SK-N-SH (cell line): ENCODE measurements at regions not wholly inside any gene's neighbourhood (a gene's known extent, or its start where the extent isn't known, plus 50 kb on each side); places are given as distances from the start of the nearest gene placed in this dataset.

ENCODE experiments used
- CTCF ChIA-PET: fragments of 300-600, 350-600 bp; formaldehyde crosslinking; extraction: SDS; loops from one replicate; lab custom pipeline; 2021; lab: Yijun Ruan, JAX
- POLR2A ChIA-PET: fragments of 350-600 bp; sonication (Branson Sonifier 250); formaldehyde crosslinking; extraction: SDS; loops from one replicate; lab custom pipeline; 2020; ENCODE audit warnings: antibody characterized with exemption, inconsistent platforms; lab: Yijun Ruan, JAX
- DNase-seq: peaks from one replicate; pipeline ENCODE4 v3.0.0; 2012
- H2AFZ ChIP-seq: fragments of 200-600 bp; sonication (generic); 2 replicates; pipeline ENCODE4 v1.8.1; 2016; ENCODE audit warnings: antibody characterized with exemption, mild to moderate bottlenecking, low read depth
- H3F3A ChIP-seq: fragments of 200-600 bp; sonication (generic); replicated peaks from 2 replicates; pipeline ENCODE3; 2016; ENCODE audit warnings: antibody characterized with exemption, mild to moderate bottlenecking; ENCODE audit not compliant: insufficient read depth
- H3K27ac ChIP-seq, 2 experiments: fragments of 200-500 bp in 1 of 2; fragments of 200-600 bp in 1 of 2; sonication (Bioruptor generic) in 1 of 2; sonication (generic), shearing (Covaris generic) in 1 of 2; 2 replicates each; pipeline versions ENCODE4 v1.5.1 to v1.6.1; 2014 to 2016; ENCODE audit warnings: low read depth in 2 of 2, inconsistent platforms in 1 of 2, low read length in 1 of 2, mild to moderate bottlenecking in 1 of 2, mixed read lengths in 1 of 2
- H3K27me3 ChIP-seq: fragments of 200-600 bp; sonication (generic), shearing (Covaris generic); 2 replicates; pipeline ENCODE4 v1.6.1; 2016; ENCODE audit warnings: mixed run types; ENCODE audit not compliant: insufficient read depth
- H3K36me3 ChIP-seq, 2 experiments: fragments of 200-500 bp in 1 of 2; fragments of 200-600 bp in 1 of 2; sonication (Bioruptor generic) in 1 of 2; sonication (generic) in 1 of 2; replicated peaks in 1 of 2; 2 replicates each; pipeline versions ENCODE3 to v1.5.1; 2014 to 2016; ENCODE audit warnings: low read length in 1 of 2, mild to moderate bottlenecking in 1 of 2; ENCODE audit not compliant: insufficient read depth in 2 of 2, control insufficient read depth in 1 of 2
- H3K4me1 ChIP-seq, 2 experiments: fragments of 200-500 bp in 1 of 2; fragments of 200-600 bp in 1 of 2; sonication (Bioruptor generic) in 1 of 2; sonication (generic), shearing (Covaris generic) in 1 of 2; 2 replicates each; pipeline versions ENCODE4 v1.5.1 to v1.6.1; 2014 to 2016; ENCODE audit warnings: low read depth in 1 of 2, low read length in 1 of 2, mixed run types in 1 of 2; ENCODE audit not compliant: insufficient read depth in 2 of 2, control insufficient read depth in 1 of 2
- H3K4me2 ChIP-seq: fragments of 200-600 bp; sonication (generic), shearing (Covaris generic); 2 replicates; pipeline ENCODE4 v1.6.1; 2017; ENCODE audit warnings: mixed run types
- H3K4me3 ChIP-seq, 2 experiments: fragments of 200-500 bp in 1 of 2; fragments of 200-600 bp in 1 of 2; sonication (Bioruptor generic) in 1 of 2; sonication (generic), shearing (Covaris generic) in 1 of 2; 2 replicates each; pipeline versions ENCODE4 v1.5.1 to v1.8.1; 2014 to 2016; ENCODE audit warnings: low read depth in 2 of 2, inconsistent platforms in 1 of 2, low read length in 1 of 2, mild to moderate bottlenecking in 1 of 2, mixed read lengths in 1 of 2, moderate library complexity in 1 of 2
- H3K79me2 ChIP-seq: fragments of 200-600 bp; sonication (generic); 2 replicates; pipeline ENCODE4 v1.8.1; 2017; ENCODE audit warnings: mild to moderate bottlenecking; ENCODE audit not compliant: insufficient read depth
- H3K9ac ChIP-seq: fragments of 200-600 bp; sonication (generic); 2 replicates; pipeline ENCODE4 v1.6.1; 2017; ENCODE audit warnings: mixed run types
- H3K9me2 ChIP-seq: fragments of 200-600 bp; sonication (generic); 2 replicates; pipeline ENCODE4 v1.6.1; 2017; ENCODE audit warnings: mixed run types
- H3K9me3 ChIP-seq: fragments of 200-600 bp; sonication (generic); 2 replicates; pipeline ENCODE4 v1.6.1; 2017; ENCODE audit warnings: mixed run types, mild to moderate bottlenecking, moderate library complexity
- H4K20me1 ChIP-seq: fragments of 200-600 bp; sonication (generic); 2 replicates; pipeline ENCODE4 v1.6.1; 2017; ENCODE audit warnings: mild to moderate bottlenecking, mixed run types; ENCODE audit not compliant: insufficient read depth
- CTCF ChIP-seq: fragments of 200-600 bp; sonication (generic); IDR thresholded peaks from 2 replicates; pipeline ENCODE4 v1.6.1; 2017; ENCODE audit warnings: antibody characterized with exemption, mild to moderate bottlenecking, moderate library complexity
- ELF1 ChIP-seq: IDR thresholded peaks from 2 replicates; pipeline ENCODE4 v1.4.0; 2012
- EZH2phosphoT487 ChIP-seq: fragments of 200-600 bp; sonication (generic); IDR thresholded peaks from 2 replicates; pipeline ENCODE4 v1.6.1; 2017; ENCODE audit warnings: low read depth, mixed run types, mild to moderate bottlenecking, antibody characterized with exemption, moderate library complexity, borderline replicate concordance
- FOSL2 ChIP-seq: IDR thresholded peaks from 2 replicates; pipeline ENCODE4 v1.4.0; 2012; ENCODE audit warnings: low read depth, mild to moderate bottlenecking, moderate library complexity, borderline replicate concordance
- FOXJ3 ChIP-seq: sonication (generic); formaldehyde crosslinking; IDR thresholded peaks from 2 replicates; pipeline ENCODE4 v1.5.1; 2020; ENCODE audit warnings: mild to moderate bottlenecking, missing genetic modification reagents
- GABPA ChIP-seq: IDR thresholded peaks from 2 replicates; pipeline ENCODE4 v1.4.0; 2012; ENCODE audit warnings: low read depth, mild to moderate bottlenecking
- GATA2 ChIP-seq: sonication (generic); formaldehyde crosslinking; IDR thresholded peaks from 2 replicates; pipeline ENCODE4 v1.5.0; 2020; ENCODE audit warnings: mild to moderate bottlenecking, missing genetic modification reagents
- IRF3 ChIP-seq: fragments of 150-350 bp; IDR thresholded peaks from 2 replicates; pipeline ENCODE4 v1.6.1; 2016; ENCODE audit warnings: mild to moderate bottlenecking, low read depth, low read length
- MEF2A ChIP-seq: IDR thresholded peaks from 2 replicates; pipeline ENCODE4 v1.4.0; 2012; ENCODE audit warnings: low read depth, borderline replicate concordance
- MXI1 ChIP-seq: IDR thresholded peaks from 2 replicates; pipeline ENCODE4 v1.6.1; 2012; ENCODE audit warnings: mild to moderate bottlenecking, low read depth, low read length, improper control_type of control experiment
- NFIC ChIP-seq: IDR thresholded peaks from 2 replicates; pipeline ENCODE4 v1.4.0; 2012; ENCODE audit warnings: borderline replicate concordance
- RAD21 ChIP-seq: IDR thresholded peaks from 2 replicates; pipeline ENCODE4 v1.6.1; 2012; ENCODE audit warnings: mild to moderate bottlenecking, low read length
- TCF12 ChIP-seq: IDR thresholded peaks from 2 replicates; pipeline ENCODE4 v1.4.0; 2012
- TEAD4 ChIP-seq: IDR thresholded peaks from 2 replicates; pipeline ENCODE4 v1.4.0; 2012; ENCODE audit warnings: mild to moderate bottlenecking, borderline replicate concordance; ENCODE audit not compliant: insufficient read depth
- WGBS: methylation state at CpG from one replicate; pipeline ENCODE4 v1.1.6; 2017; ENCODE audit warnings: low lambda C conversion rate; 5-methylcytosine and 5-hydroxymethylcytosine counted together

- Histone ChIP-seq H3K79me2 (no peaks in the 10 kb centered on the region), H3K9me3 (no peaks in the 10 kb centered on the region), H3K4me3 (no peak overlapping the region), H3K9ac (no peak overlapping the region), H2AFZ (no peak overlapping the region), H3K9me2 (no peaks in the 10 kb centered on the region), H3K27me3 (no peaks in the 10 kb centered on the region), H4K20me1 (no peaks in the 10 kb centered on the region), H3K36me3 (no peaks in the 10 kb centered on the region), H3K27ac (no peak overlapping the region), H3F3A (peaks cover 4% of the 10 kb centered on the region), H3K4me2 (no peak overlapping the region), H3K4me1 (no peaks in the 10 kb centered on the region)
- WGBS, result 5% methylated on average over 3 of the region's 3 CpGs
- TF ChIP-seq CTCF (no peak), NFIC (no peak), TEAD4 (no peak), EZH2phosphoT487 (no peak)
- POLR2A ChIA-PET, result no interaction called here
- CTCF ChIA-PET, result interaction anchor here (1.5 kb wide), 1 partner anchor 196 kb away, joined by 4 read pairs; no protein-coding TSS in a partner anchor
- no peak for DNase-seq
Measured at GRCh38 chr2:147714582-147714981, 130.2 kb upstream of the ACVR2A start.

- ChIA-PET CTCF (no interaction called here), POLR2A (no interaction called here)
- TF ChIP-seq MEF2A, result no peak
- no peak for TF ChIP-seq RAD21
- TF ChIP-seq GATA2 (CRISPR knock-in tag), result no peak
- TF ChIP-seq GABPA, result no peak
- TF ChIP-seq CTCF, result no peak
- TF ChIP-seq FOXJ3 (CRISPR knock-in tag), result no peak
- no peak for TF ChIP-seq ELF1
- TF ChIP-seq FOSL2, result no peak
- no peak for TF ChIP-seq IRF3
- TF ChIP-seq TCF12, result no peak
- TF ChIP-seq MXI1, result no peak
- no peak overlapping the region for H2AFZ ChIP-seq
- no peaks in the 10 kb centered on the region for H3K79me2 ChIP-seq
- H3K27me3 ChIP-seq, result no peaks in the 10 kb centered on the region
- no peaks in the 10 kb centered on the region for H4K20me1 ChIP-seq
- H3F3A ChIP-seq, result peaks cover 4% of the 10 kb centered on the region
- no peak overlapping the region for H3K9ac ChIP-seq
- H3K27ac ChIP-seq, result no peak overlapping the region
- no peaks in the 10 kb centered on the region for H3K36me3 ChIP-seq
- no peaks in the 10 kb centered on the region for H3K9me3 ChIP-seq
- H3K4me3 ChIP-seq, result no peak overlapping the region
- no peaks in the 10 kb centered on the region; the same call in 1 of the 2 replicates for H3K9me2 ChIP-seq
- DNase-seq, result no peak
- no peak overlapping the region for H3K4me2 ChIP-seq
- H3K4me1 ChIP-seq, result no peaks in the 10 kb centered on the region
Measured at GRCh38 chr2:147713349-147713748, 131.5 kb upstream of the ACVR2A start.
